GM10248 (cell line): ENCODE measurements at regions not wholly inside any gene's neighbourhood (a gene's known extent, or its start where the extent isn't known, plus 50 kb on each side); places are given as distances from the start of the nearest gene placed in this dataset.

ENCODE experiments used
- CTCF ChIA-PET: fragments of 300-600 bp; sonication (Branson Sonifier 250); formaldehyde crosslinking; extraction: SDS; loops from one replicate; lab custom pipeline; 2021; ENCODE audit warnings: antibody characterized with exemption; lab: Yijun Ruan, JAX
- POLR2A ChIA-PET: fragments of 350-650 bp; sonication (Branson Sonifier 250); formaldehyde crosslinking; extraction: SDS; loops from one replicate; lab custom pipeline; 2020; ENCODE audit warnings: antibody characterized with exemption; lab: Yijun Ruan, JAX
- DNase-seq: peaks from one replicate; pipeline ENCODE4 v3.0.0; 2012; ENCODE audit errors: extremely low spot score
- CTCF ChIP-seq: IDR thresholded peaks from 2 replicates; pipeline ENCODE4 v1.5.1; 2012; ENCODE audit warnings: mild to moderate bottlenecking, low read depth; ENCODE audit errors: extremely low read depth, missing control alignments, control extremely low read depth

GRCh38 chr22:27358096-27358870 lies 443.3 kb downstream of the MN1 start:
- ChIA-PET POLR2A (no interaction called here), CTCF (no interaction called here)
- no peak for DNase-seq
- TF ChIP-seq CTCF, result no peak

- POLR2A ChIA-PET, result no interaction called here
- CTCF ChIA-PET, result no interaction called here
- TF ChIP-seq CTCF, result no peak
- DNase-seq, result no peak
Measured at GRCh38 chr22:27370269-27370668, 431.3 kb downstream of the MN1 start.

- CTCF ChIA-PET, result no interaction called here
- POLR2A ChIA-PET, result no interaction called here
Measured at GRCh38 chr22:27370987-27371386, 430.6 kb downstream of the MN1 start.

DNA sequence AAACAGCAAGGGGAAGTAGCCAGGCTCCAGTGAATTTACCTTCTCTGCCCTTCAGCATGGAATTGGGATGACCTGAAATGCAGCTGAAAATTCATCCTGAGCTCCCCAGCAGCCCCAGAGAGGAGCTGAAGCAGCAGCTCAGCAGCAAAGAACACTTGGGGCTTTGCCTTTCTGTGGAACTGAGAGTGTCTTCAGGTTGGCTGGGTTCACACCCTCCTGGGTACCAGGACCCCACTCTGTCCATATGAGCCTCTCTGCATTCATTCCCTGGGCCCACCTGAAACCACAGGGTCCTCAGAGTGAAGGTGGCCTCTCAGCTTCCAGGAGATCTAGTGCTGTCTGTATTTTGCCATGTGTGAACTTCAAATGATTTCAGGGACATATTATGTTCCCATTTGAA lies 429.2 kb downstream of the MN1 start:
- ChIA-PET POLR2A (no interaction called here), CTCF (no interaction called here)
- no peak for TF ChIP-seq CTCF
- no peak for DNase-seq

More at GRCh38 chr22:27370987-27371386, 430.6 kb downstream of the MN1 start:
- no peak for DNase-seq
- TF ChIP-seq CTCF, result no peak

DNA sequence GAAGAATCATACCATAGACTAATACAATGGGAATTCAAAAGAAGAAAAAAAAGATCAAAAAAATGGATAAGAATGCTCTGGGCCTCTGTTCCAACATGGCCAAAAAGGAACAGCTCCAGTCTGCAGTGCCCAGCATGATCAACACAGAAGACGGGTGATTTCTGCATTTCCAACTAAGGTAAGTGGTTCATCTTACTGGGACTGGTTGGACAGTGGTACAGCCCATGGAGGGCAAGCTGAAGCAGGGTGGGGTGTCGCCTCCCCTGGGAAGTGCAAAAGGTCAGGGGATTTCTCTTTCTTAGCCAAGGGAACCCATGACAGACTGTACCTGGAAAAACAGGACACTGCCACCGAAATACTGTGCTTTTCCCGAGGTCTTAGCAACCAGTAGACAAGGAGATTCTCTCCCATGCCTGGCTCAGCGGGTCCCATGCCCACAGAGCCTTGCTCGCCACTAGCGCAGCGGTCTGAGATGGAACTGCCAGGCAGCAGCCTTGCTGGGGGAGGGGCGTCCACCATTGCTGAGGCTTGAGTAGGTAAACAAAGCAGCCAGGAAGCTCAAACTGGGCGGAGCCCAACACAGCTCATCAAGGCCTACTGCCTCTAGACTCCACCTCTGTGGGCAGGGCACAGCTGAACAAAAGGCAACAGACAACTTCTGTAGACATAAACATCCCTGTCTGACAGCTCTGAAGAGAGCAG lies 428.4 kb downstream of the MN1 start:
- ChIA-PET CTCF (no interaction called here), POLR2A (no interaction called here)
- TF ChIP-seq CTCF, result no peak
- DNase-seq, result no peak

GRCh38 chr22:27377501-27378295 lies 423.9 kb downstream of the MN1 start:
- CTCF ChIA-PET, result no interaction called here

More at GRCh38 chr22:27377501-27378295, 423.9 kb downstream of the MN1 start:
- no peak for TF ChIP-seq CTCF
- POLR2A ChIA-PET, result no interaction called here
- no peak for DNase-seq
